ENCODE measurements at regions not wholly inside any gene's neighbourhood (a gene's known extent, or its start where the extent isn't known, plus 50 kb on each side); places are given as distances from the start of the nearest gene placed in this dataset.

- no peak for FAIRE-seq
These were observed 338.4 kb downstream of the FOXO1 start for GRCh38 chr13:40328091-40328490.

More at GRCh38 chr13:40328091-40328490, 338.4 kb downstream of the FOXO1 start:
- ATAC-seq (no peak), DNase-seq (ENCODE audit: low read depth, low spot score) (no peak)
- CTCF ChIA-PET, result no interaction called here
- RAD21 ChIA-PET (ENCODE audit: unreplicated experiment), result no interaction called here
- SMC1A ChIA-PET (ENCODE audit: uncharacterized antibody, unreplicated experiment), result no interaction called here
- POLR2A ChIA-PET, result no interaction called here
- H3K79me2 ChIP-seq (ENCODE audit: control insufficient read depth, insufficient read depth, low read length), result no peaks in the 10 kb centered on the region
- in situ Hi-C loops (cut with MboI) (no loop called here), intact Hi-C loops (cut with micrococcal nuclease; ENCODE audit: unreplicated experiment) (no loop called here)
- no peaks in the 10 kb centered on the region for H3K4me1 ChIP-seq (ENCODE audit: control insufficient read depth, insufficient read depth, low read length)
- TF ChIP-seq SUZ12 (IDR thresholded peaks at IDR 0.05; ENCODE audit: unreplicated experiment) (no peak), NR2C2 (IDR thresholded peaks at IDR 0.05; ENCODE audit: borderline replicate concordance, control insufficient read depth, insufficient read length, low read depth) (no peak), STAT1 (conservative IDR thresholded peaks at IDR 0.05) (no peak), WRNIP1 (IDR thresholded peaks at IDR 0.05; ENCODE audit: borderline replicate concordance, low read depth, low read length) (no peak), STAT3 (IDR thresholded peaks at IDR 0.05; ENCODE audit: low read depth, low read length) (no peak), EGR1 (IDR thresholded peaks at IDR 0.05; ENCODE audit: borderline replicate concordance in 1 of 2, low read depth in 2 of 2, low read length in 2 of 2) (no peak), RUNX3 (IDR thresholded peaks at IDR 0.05; ENCODE audit: low read length) (no peak), NFXL1 (IDR thresholded peaks at IDR 0.05; ENCODE audit: borderline replicate concordance) (no peak), E2F4 (IDR thresholded peaks at IDR 0.05; ENCODE audit: low read depth, low read length) (no peak), MYB (IDR thresholded peaks at IDR 0.05; ENCODE audit: borderline replicate concordance, low read depth, low read length) (no peak)
- no peak overlapping the region for H3K4me3 ChIP-seq
- no peak overlapping the region for H3K4me2 ChIP-seq (ENCODE audit: control insufficient read depth, insufficient read depth)
- no peak overlapping the region for H2AFZ ChIP-seq (ENCODE audit: control insufficient read depth, low read depth, low read length)
- no peak overlapping the region for H3K27ac ChIP-seq (ENCODE audit: control insufficient read depth, insufficient read depth)
- H3K36me3 ChIP-seq (ENCODE audit: control insufficient read depth in 2 of 2, insufficient read depth in 2 of 2, low read length in 1 of 2), result no peaks in the 10 kb centered on the region
- no peaks in the 10 kb centered on the region for H4K20me1 ChIP-seq (ENCODE audit: control insufficient read depth, insufficient read depth)
- no peaks in the 10 kb centered on the region for H3K27me3 ChIP-seq (replicated peaks in 1 of 2; ENCODE audit: control insufficient read depth in 2 of 2, insufficient read depth in 2 of 2, low read length in 1 of 2)
- no TSS peak for BruUV-seq (replicated peaks)
- H3K9me3 ChIP-seq (replicated peaks; ENCODE audit: control insufficient read depth, insufficient read depth, low read length), result no peaks in the 10 kb centered on the region; the same call in 2 of the 3 replicates
- no peak overlapping the region for H3K9ac ChIP-seq (ENCODE audit: control insufficient read depth, insufficient read depth, low read length)
